VCaP (cell line): ENCODE measurements at regions not wholly inside any gene's neighbourhood (a gene's known extent, or its start where the extent isn't known, plus 50 kb on each side); places are given as distances from the start of the nearest gene placed in this dataset.

Experiments
- H3K27ac ChIP-seq: fragments of 450-650 bp; 2 replicates; pipeline ENCODE4 v1.5.1; 2017
- CTCF ChIP-seq: fragments of 450-650 bp; conservative IDR thresholded peaks from 2 replicates; pipeline ENCODE4 v1.5.1; 2017; ENCODE audit warnings: mild to moderate bottlenecking, moderate library complexity

GRCh38 chr5:2018390-2018724, 135.6 kb upstream of the IRX4 start:
- no peak overlapping the region for H3K27ac ChIP-seq
- TF ChIP-seq CTCF = no peak

GRCh38 chr5:2017540-2018389, 135.0 kb upstream of the IRX4 start:
- no peak overlapping the region for H3K27ac ChIP-seq
- TF ChIP-seq CTCF = peak; percentile 34

- H3K27ac ChIP-seq = no peak overlapping the region
- no peak for TF ChIP-seq CTCF
Measured at GRCh38 chr5:2015961-2016360, 133.2 kb upstream of the IRX4 start.

GRCh38 chr5:2015124-2015848, 132.6 kb upstream of the IRX4 start:
- TF ChIP-seq CTCF = no peak
- H3K27ac ChIP-seq = no peak overlapping the region

GRCh38 chr5:2014058-2014610, 131.4 kb upstream of the IRX4 start:
- peak; percentile 21; the same call in 1 of the 2 replicates for TF ChIP-seq CTCF
- H3K27ac ChIP-seq = no peak overlapping the region

- TF ChIP-seq CTCF = no peak
- H3K27ac ChIP-seq = no peak overlapping the region
Measured at GRCh38 chr5:2013301-2014057, 130.8 kb upstream of the IRX4 start.

- no peak overlapping the region for H3K27ac ChIP-seq
- no peak for TF ChIP-seq CTCF
Measured at GRCh38 chr5:2012885-2013284, 130.2 kb upstream of the IRX4 start.
